Glutamatergic neuron (in vitro differentiated cells): ENCODE measurements at regions not wholly inside any gene's neighbourhood (a gene's known extent, or its start where the extent isn't known, plus 50 kb on each side); places are given as distances from the start of the nearest gene placed in this dataset.

Experiments
- DNase-seq: peaks from one replicate; pipeline ENCODE4 v3.0.0; 2022
- H3K27ac Mint-ChIP-seq: one replicate; pipeline ENCODE4 v1.8.0; 2020; ENCODE audit warnings: mild to moderate bottlenecking, mixed read lengths, inconsistent platforms; ENCODE audit not compliant: unreplicated experiment
- H3K27me3 Mint-ChIP-seq: one replicate; pipeline ENCODE4 v1.8.0; 2020; ENCODE audit warnings: mild to moderate bottlenecking, moderate library complexity, mixed read lengths, inconsistent platforms; ENCODE audit not compliant: unreplicated experiment
- H3K36me3 Mint-ChIP-seq: one replicate; pipeline ENCODE4 v1.8.0; 2020; ENCODE audit warnings: mild to moderate bottlenecking, mixed read lengths, inconsistent platforms; ENCODE audit not compliant: unreplicated experiment
- H3K4me1 Mint-ChIP-seq: one replicate; pipeline ENCODE4 v1.8.0; 2020; ENCODE audit warnings: mild to moderate bottlenecking, low read depth, mixed read lengths, inconsistent platforms; ENCODE audit not compliant: unreplicated experiment
- H3K4me3 Mint-ChIP-seq: one replicate; pipeline ENCODE4 v1.8.0; 2020; ENCODE audit warnings: mild to moderate bottlenecking, mixed read lengths, inconsistent platforms; ENCODE audit not compliant: unreplicated experiment
- H3K9me3 Mint-ChIP-seq: one replicate; pipeline ENCODE4 v1.8.0; 2020; ENCODE audit warnings: mild to moderate bottlenecking, moderate library complexity, mixed read lengths, inconsistent platforms; ENCODE audit not compliant: unreplicated experiment
- CTCF ChIP-seq: fragments of 200-600 bp; sonication (generic); IDR thresholded peaks from one replicate; pipeline ENCODE4 v1.5.0; 2021; ENCODE audit not compliant: partially characterized antibody, unreplicated experiment

- H3K4me1 Mint-ChIP-seq, result no peaks in the 10 kb centered on the region
- peaks cover 5% of the 10 kb centered on the region for H3K27me3 Mint-ChIP-seq
- no peak overlapping the region for H3K27ac Mint-ChIP-seq
- peaks cover 14% of the 10 kb centered on the region for H3K9me3 Mint-ChIP-seq
- peaks cover 48% of the 10 kb centered on the region for H3K36me3 Mint-ChIP-seq
- no peak overlapping the region for H3K4me3 Mint-ChIP-seq
- no peak for TF ChIP-seq CTCF
- no peak for DNase-seq
These were observed 117.3 kb downstream of the EHF start for GRCh38 chr11:34738237-34738636.

- no peak for TF ChIP-seq CTCF
- no peaks in the 10 kb centered on the region for H3K4me1 Mint-ChIP-seq
- DNase-seq, result no peak
- H3K9me3 Mint-ChIP-seq, result peaks cover 6% of the 10 kb centered on the region
- peaks cover 30% of the 10 kb centered on the region for H3K36me3 Mint-ChIP-seq
- no peaks in the 10 kb centered on the region for H3K27me3 Mint-ChIP-seq
- H3K4me3 Mint-ChIP-seq, result no peak overlapping the region
- no peak overlapping the region for H3K27ac Mint-ChIP-seq
These were observed 111.9 kb downstream of the EHF start for GRCh38 chr11:34732831-34733230.

- no peaks in the 10 kb centered on the region for H3K4me1 Mint-ChIP-seq
- no peaks in the 10 kb centered on the region for H3K27me3 Mint-ChIP-seq
- TF ChIP-seq CTCF, result no peak
- H3K4me3 Mint-ChIP-seq, result no peak overlapping the region
- no peak for DNase-seq
- peaks cover 19% of the 10 kb centered on the region for H3K36me3 Mint-ChIP-seq
- H3K27ac Mint-ChIP-seq, result no peak overlapping the region
- H3K9me3 Mint-ChIP-seq, result peaks cover 3% of the 10 kb centered on the region
These were observed 110.7 kb downstream of the EHF start for GRCh38 chr11:34731603-34732002.

GRCh38 chr11:34730544-34731295 lies 109.8 kb downstream of the EHF start:
- TF ChIP-seq CTCF, result no peak
- Mint-ChIP-seq H3K9me3 (no peaks in the 10 kb centered on the region), H3K27me3 (no peaks in the 10 kb centered on the region), H3K4me1 (no peaks in the 10 kb centered on the region), H3K27ac (no peak overlapping the region), H3K4me3 (no peak overlapping the region), H3K36me3 (peaks cover 10% of the 10 kb centered on the region)
- no peak for DNase-seq

GRCh38 chr11:34728609-34729008 lies 107.7 kb downstream of the EHF start:
- no peak for TF ChIP-seq CTCF
- DNase-seq, result no peak
- Mint-ChIP-seq H3K27ac (no peak overlapping the region), H3K9me3 (no peaks in the 10 kb centered on the region), H3K4me3 (no peak overlapping the region), H3K4me1 (no peaks in the 10 kb centered on the region), H3K36me3 (peaks cover 11% of the 10 kb centered on the region), H3K27me3 (no peaks in the 10 kb centered on the region)
